CD14-positive monocyte (primary cell): ENCODE measurements at regions not wholly inside any gene's neighbourhood (a gene's known extent, or its start where the extent isn't known, plus 50 kb on each side); places are given as distances from the start of the nearest gene placed in this dataset.
A peak's percentile ranks its signal among the peaks of the same experiment; 100 is the strongest.

Source experiments
- DNase-seq, 3 donors: peaks; one replicate each; pipeline ENCODE4 v3.0.0-alpha.2; 2011 to 2022
- H2AFZ ChIP-seq: 2 replicates; pipeline ENCODE4 v1.6.0; 2012; ENCODE audit warnings: mild to moderate bottlenecking, low read depth, low read length, inconsistent platforms; ENCODE audit not compliant: insufficient read depth, poor library complexity, severe bottlenecking
- H3K27ac ChIP-seq, 2 donors: 1 replicate in 1 of 2; 2 replicates in 1 of 2; pipeline ENCODE4 v1.5.1; 2012 to 2013; ENCODE audit warnings: low read length in 2 of 2, control low read depth in 1 of 2, inconsistent platforms in 1 of 2, low read depth in 1 of 2, mild to moderate bottlenecking in 1 of 2
- H3K27me3 ChIP-seq, 2 donors: one replicate each; pipeline versions ENCODE4 v1.6.0 to v1.6.1; 2011 to 2013; ENCODE audit warnings: low read length in 2 of 2; ENCODE audit not compliant: control insufficient read depth in 2 of 2, insufficient read depth in 2 of 2
- H3K36me3 ChIP-seq, 2 donors: replicated peaks in 1 of 2; 1 replicate in 1 of 2; 2 replicates in 1 of 2; pipeline versions ENCODE4 v1.5.1 to v1.6.1; 2012 to 2013; ENCODE audit warnings: low read length in 2 of 2, control low read depth in 1 of 2, inconsistent platforms in 1 of 2, mild to moderate bottlenecking in 1 of 2; ENCODE audit not compliant: insufficient read depth in 2 of 2, control insufficient read depth in 1 of 2
- H3K4me1 ChIP-seq, 2 donors: 1 replicate in 1 of 2; 2 replicates in 1 of 2; pipeline versions ENCODE4 v1.5.1 to v1.6.1; 2012 to 2013; ENCODE audit warnings: low read length in 2 of 2, control low read depth in 1 of 2, inconsistent platforms in 1 of 2, mild to moderate bottlenecking in 1 of 2, moderate library complexity in 1 of 2; ENCODE audit not compliant: insufficient read depth in 2 of 2, control insufficient read depth in 1 of 2
- H3K4me2 ChIP-seq: replicated peaks from 2 replicates; pipeline ENCODE3; 2012; ENCODE audit warnings: low read length, moderate library complexity, mild to moderate bottlenecking; ENCODE audit not compliant: poor library complexity, severe bottlenecking; ENCODE audit errors: extremely low read depth
- H3K4me3 ChIP-seq, 3 experiments: fragments of 200-600 bp in 1 of 3; sonication (generic) in 1 of 3; replicated peaks in 1 of 3; 1 replicate in 2 of 3; 2 replicates in 1 of 3; pipeline ENCODE4 v1.5.1; 2011 to 2013; ENCODE audit warnings: low read length in 3 of 3, mild to moderate bottlenecking in 3 of 3, control low read depth in 2 of 3, low read depth in 2 of 3, inconsistent platforms in 1 of 3, moderate library complexity in 1 of 3
- H3K79me2 ChIP-seq: 2 replicates; pipeline ENCODE4 v1.6.0; 2012; ENCODE audit warnings: mild to moderate bottlenecking, control low read depth, inconsistent platforms, low read length, moderate library complexity; ENCODE audit not compliant: insufficient read depth
- H3K9ac ChIP-seq: 2 replicates; pipeline ENCODE4 v1.6.0; 2017; ENCODE audit warnings: low read length, mild to moderate bottlenecking; ENCODE audit not compliant: insufficient read depth, poor library complexity, severe bottlenecking
- H3K9me3 ChIP-seq, 2 donors: replicated peaks in 1 of 2; 1 replicate in 1 of 2; 2 replicates in 1 of 2; pipeline versions ENCODE4 v1.5.1 to v1.6.1; 2012 to 2013; ENCODE audit warnings: low read length in 2 of 2, control low read depth in 1 of 2; ENCODE audit not compliant: control insufficient read depth in 1 of 2, insufficient read depth in 1 of 2
- H4K20me1 ChIP-seq: 2 replicates; pipeline ENCODE4 v1.6.0; 2012; ENCODE audit warnings: mild to moderate bottlenecking, low read length, control low read depth, moderate library complexity; ENCODE audit not compliant: insufficient read depth
- H3K27ac Mint-ChIP-seq, 7 donors: one replicate each; pipeline ENCODE4 v1.8.0; 2020; ENCODE audit warnings: mild to moderate bottlenecking in 7 of 7, mixed read lengths in 7 of 7, moderate library complexity in 6 of 7, inconsistent platforms in 2 of 7
- H3K27me3 Mint-ChIP-seq, 3 donors: one replicate each; pipeline ENCODE4 v1.8.0; 2021 to 2022; ENCODE audit warnings: low read depth in 3 of 3, mild to moderate bottlenecking in 3 of 3, mixed read lengths in 3 of 3, moderate library complexity in 3 of 3, inconsistent platforms in 1 of 3
- H3K36me3 Mint-ChIP-seq, 2 donors: one replicate each; pipeline ENCODE4 v1.8.0; 2020; ENCODE audit warnings: mixed read lengths in 2 of 2, inconsistent platforms in 1 of 2, mild to moderate bottlenecking in 1 of 2
- H3K4me1 Mint-ChIP-seq: one replicate; pipeline ENCODE4 v1.8.0; 2020; ENCODE audit warnings: mild to moderate bottlenecking, mixed read lengths
- H3K4me3 Mint-ChIP-seq, 2 donors: one replicate each; pipeline ENCODE4 v1.8.0; 2020; ENCODE audit warnings: mild to moderate bottlenecking in 2 of 2, mixed read lengths in 2 of 2, moderate library complexity in 1 of 2
- H3K9me3 Mint-ChIP-seq, 7 donors: one replicate each; pipeline ENCODE4 v1.8.0; 2020 to 2022; ENCODE audit warnings: mixed read lengths in 7 of 7, mild to moderate bottlenecking in 6 of 7, moderate library complexity in 6 of 7, inconsistent platforms in 2 of 7
- WGBS: methylation state at CpG from one replicate; pipeline ENCODE4 v1.1.5; 2013; ENCODE audit warnings: missing lambda C conversion rate; ENCODE audit not compliant: insufficient coverage; 5-methylcytosine and 5-hydroxymethylcytosine counted together
- intact Hi-C, 2 donors: fragments of 100-400 bp; cut with micrococcal nuclease; formaldehyde crosslinking; loops; one replicate each; pipeline versions ENCODE4 v1.15.0 to v1.15.1; 2023
- TF ChIP-seq, protein P1 (sequence below): fragments of 200-600 bp; IDR thresholded peaks from one replicate; pipeline ENCODE4 v1.8.0; 2022; ENCODE audit warnings: antibody characterized with exemption, mild to moderate bottlenecking

DNA sequence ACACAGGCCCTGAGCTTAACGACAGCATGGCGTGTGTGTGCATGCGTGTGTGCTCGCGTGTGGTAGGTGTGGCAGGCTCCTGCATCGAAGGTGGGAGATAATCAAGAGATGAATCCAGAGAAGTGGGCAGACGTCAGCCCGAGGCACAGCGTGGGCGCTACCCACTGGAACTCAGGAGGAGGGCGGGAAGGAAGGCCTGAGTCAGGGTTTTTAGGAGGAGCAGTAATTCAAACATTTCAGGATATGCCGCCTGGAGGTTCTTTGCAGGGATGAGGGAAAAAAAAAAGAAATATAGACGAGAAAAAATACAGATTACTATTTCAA lies 66.3 kb upstream of the STX18 start:
- H3K36me3 ChIP-seq, result no peaks in the 10 kb centered on the region
- H3K4me3 Mint-ChIP-seq, result no peak overlapping the region
- no peaks in the 10 kb centered on the region for H3K36me3 Mint-ChIP-seq
- H3K9ac ChIP-seq, result no peak overlapping the region
- no peaks in the 10 kb centered on the region for H3K79me2 ChIP-seq
- peaks cover 0 to 2% (median 0%) of the 10 kb centered on the region in 7 donors for H3K9me3 Mint-ChIP-seq
- no peaks in the 10 kb centered on the region for H3K27me3 ChIP-seq
- H3K4me1 Mint-ChIP-seq, result no peaks in the 10 kb centered on the region
- no peaks in the 10 kb centered on the region for H4K20me1 ChIP-seq
- TF ChIP-seq, protein P1, sequence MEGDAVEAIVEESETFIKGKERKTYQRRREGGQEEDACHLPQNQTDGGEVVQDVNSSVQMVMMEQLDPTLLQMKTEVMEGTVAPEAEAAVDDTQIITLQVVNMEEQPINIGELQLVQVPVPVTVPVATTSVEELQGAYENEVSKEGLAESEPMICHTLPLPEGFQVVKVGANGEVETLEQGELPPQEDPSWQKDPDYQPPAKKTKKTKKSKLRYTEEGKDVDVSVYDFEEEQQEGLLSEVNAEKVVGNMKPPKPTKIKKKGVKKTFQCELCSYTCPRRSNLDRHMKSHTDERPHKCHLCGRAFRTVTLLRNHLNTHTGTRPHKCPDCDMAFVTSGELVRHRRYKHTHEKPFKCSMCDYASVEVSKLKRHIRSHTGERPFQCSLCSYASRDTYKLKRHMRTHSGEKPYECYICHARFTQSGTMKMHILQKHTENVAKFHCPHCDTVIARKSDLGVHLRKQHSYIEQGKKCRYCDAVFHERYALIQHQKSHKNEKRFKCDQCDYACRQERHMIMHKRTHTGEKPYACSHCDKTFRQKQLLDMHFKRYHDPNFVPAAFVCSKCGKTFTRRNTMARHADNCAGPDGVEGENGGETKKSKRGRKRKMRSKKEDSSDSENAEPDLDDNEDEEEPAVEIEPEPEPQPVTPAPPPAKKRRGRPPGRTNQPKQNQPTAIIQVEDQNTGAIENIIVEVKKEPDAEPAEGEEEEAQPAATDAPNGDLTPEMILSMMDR, result no peak
- H2AFZ ChIP-seq, result no peak overlapping the region
- H3K9me3 ChIP-seq, result no peaks in the 10 kb centered on the region
- DNase-seq, result no peak
- no peak overlapping the region for H3K4me2 ChIP-seq
- H3K27me3 Mint-ChIP-seq, result peaks cover 0 to 3% (median 1%) of the 10 kb centered on the region in 3 donors
- H3K27ac Mint-ChIP-seq, result no peak overlapping the region
- no peak overlapping the region for H3K4me3 ChIP-seq
- H3K27ac ChIP-seq, result no peak overlapping the region
- intact Hi-C loops, result no loop called here
- H3K4me1 ChIP-seq, result no peaks in the 10 kb centered on the region
- 92% methylated on average over 10 of the region's 13 CpGs for WGBS

DNA sequence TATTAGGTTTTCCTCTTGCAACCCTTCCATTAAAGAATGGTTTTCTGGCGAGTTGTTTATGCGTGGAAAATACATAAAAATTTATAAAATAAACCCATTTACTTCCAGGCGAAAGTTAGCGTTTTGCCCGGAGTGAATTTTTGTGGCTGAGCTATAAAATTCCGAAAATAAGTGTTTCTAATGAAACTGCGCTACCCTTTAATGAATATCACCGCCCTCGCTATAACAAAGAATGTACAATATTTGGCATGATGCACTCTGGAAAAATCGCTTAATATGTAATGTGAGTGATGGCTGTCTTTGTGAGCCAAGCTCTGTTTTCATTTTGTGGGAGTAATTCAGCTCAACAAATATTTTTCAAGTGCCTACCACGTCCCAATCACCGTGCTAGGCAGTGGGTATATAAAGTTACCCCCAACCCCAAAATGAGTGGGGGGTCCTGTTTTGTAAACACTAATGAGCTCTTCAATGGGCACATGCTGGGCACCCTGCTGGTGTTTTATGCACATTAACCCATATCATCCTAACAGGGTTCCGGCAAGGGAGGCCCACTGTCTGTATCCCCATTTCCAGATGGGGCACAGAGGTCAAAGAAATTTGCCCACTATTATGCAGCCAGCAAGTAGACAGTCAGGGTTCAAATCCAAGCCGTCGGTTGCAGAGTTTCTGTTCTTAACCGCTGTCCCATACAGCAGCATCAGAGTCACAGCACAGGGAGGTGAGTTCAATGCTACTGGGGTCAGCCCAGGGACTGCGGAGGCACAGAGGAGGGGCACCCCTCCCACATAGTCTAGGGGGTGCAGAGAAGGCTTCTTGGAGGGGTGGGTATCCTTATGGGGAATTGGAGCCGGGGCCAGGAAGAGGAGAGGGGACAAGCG lies 65.7 kb upstream of the STX18 start:
- WGBS, result 99% methylated on average over 7 of the region's 19 CpGs
- no peak overlapping the region for H3K9ac ChIP-seq
- H4K20me1 ChIP-seq, result no peaks in the 10 kb centered on the region
- H3K9me3 ChIP-seq, result no peaks in the 10 kb centered on the region
- TF ChIP-seq, protein P1, result no peak
- H3K36me3 ChIP-seq, result no peaks in the 10 kb centered on the region
- intact Hi-C loops, result no loop called here
- DNase-seq, result no peak
- H3K36me3 Mint-ChIP-seq, result no peaks in the 10 kb centered on the region
- no peak overlapping the region for H3K4me3 Mint-ChIP-seq
- no peaks in the 10 kb centered on the region for H3K79me2 ChIP-seq
- H3K27ac ChIP-seq, result no peak overlapping the region
- no peak overlapping the region for H3K4me2 ChIP-seq
- H3K27me3 ChIP-seq, result no peaks in the 10 kb centered on the region
- no peaks in the 10 kb centered on the region for H3K4me1 Mint-ChIP-seq
- H2AFZ ChIP-seq, result no peak overlapping the region
- peaks cover 0 to 3% (median 1%) of the 10 kb centered on the region in 3 donors for H3K27me3 Mint-ChIP-seq
- peak overlapping the region in 1 of 7 donors; percentile 11 for H3K27ac Mint-ChIP-seq
- H3K4me1 ChIP-seq, result no peaks in the 10 kb centered on the region
- peaks cover 0 to 2% (median 0%) of the 10 kb centered on the region in 7 donors for H3K9me3 Mint-ChIP-seq
- no peak overlapping the region for H3K4me3 ChIP-seq
